Tibial nerve (tissue), 3 donors: ENCODE measurements at regions not wholly inside any gene's neighbourhood (a gene's known extent, or its start where the extent isn't known, plus 50 kb on each side); places are given as distances from the start of the nearest gene placed in this dataset.

Source experiments
- CTCF ChIP-seq, 5 experiments: fragments of 200-600 bp in 3 of 5; fragments of 450-650 bp in 2 of 5; sonication (generic) in 3 of 5; IDR thresholded peaks; one replicate each; pipeline ENCODE4 v1.5.1; 2016 to 2019; ENCODE audit warnings: antibody characterized with exemption in 5 of 5, mild to moderate bottlenecking in 3 of 5, moderate library complexity in 2 of 5
- POLR2A ChIP-seq, 2 donors: fragments of 450-650 bp; IDR thresholded peaks; one replicate each; pipeline ENCODE4 v1.6.1; 2017; ENCODE audit warnings: antibody characterized with exemption in 2 of 2, mild to moderate bottlenecking in 2 of 2, moderate library complexity in 2 of 2

- TF ChIP-seq POLR2A (IDR thresholded peaks at IDR 0.05) (no peak), CTCF (IDR thresholded peaks at IDR 0.05) (no peak)
Measured at GRCh38 chr13:37495046-37495445, 103.5 kb downstream of the POSTN start.
